Calu3 (cell line): ENCODE measurements at regions not wholly inside any gene's neighbourhood (a gene's known extent, or its start where the extent isn't known, plus 50 kb on each side); places are given as distances from the start of the nearest gene placed in this dataset.

Experiments
- BruUV-seq: library from RNA; stranded (reverse); fragments of 400-500 nt; replicated peaks from 2 replicates; lab custom pipeline; 2021; lab: Mats Ljungman, UMichigan
- CTCF ChIA-PET: fragments of 300-600 bp; sonication (Branson Sonifier 250); formaldehyde crosslinking; loops from one replicate; lab custom pipeline; 2022; ENCODE audit warnings: antibody characterized with exemption; lab: Charles Lee
- DNase-seq: peaks from one replicate; pipeline ENCODE4 v3.0.0; 2022
- H3K27ac Mint-ChIP-seq: one replicate; pipeline ENCODE4 v1.8.0; 2022; ENCODE audit warnings: mixed read lengths; ENCODE audit not compliant: unreplicated experiment
- H3K27me3 Mint-ChIP-seq: one replicate; pipeline ENCODE4 v1.8.0; 2022; ENCODE audit warnings: mixed read lengths; ENCODE audit not compliant: unreplicated experiment
- H3K36me3 Mint-ChIP-seq: one replicate; pipeline ENCODE4 v1.8.0; 2022; ENCODE audit warnings: mild to moderate bottlenecking, moderate library complexity, mixed read lengths; ENCODE audit not compliant: insufficient read depth, unreplicated experiment
- H3K4me1 Mint-ChIP-seq: one replicate; pipeline ENCODE4 v1.8.0; 2022; ENCODE audit warnings: mild to moderate bottlenecking, low read depth, mixed read lengths; ENCODE audit not compliant: unreplicated experiment
- H3K4me3 Mint-ChIP-seq: one replicate; pipeline ENCODE4 v1.8.0; 2022; ENCODE audit warnings: mild to moderate bottlenecking, low read depth, moderate library complexity, mixed read lengths; ENCODE audit not compliant: unreplicated experiment
- H3K9me3 Mint-ChIP-seq: one replicate; pipeline ENCODE4 v1.8.0; 2022; ENCODE audit warnings: low read depth, mixed read lengths; ENCODE audit not compliant: unreplicated experiment
- CTCF ChIP-seq: fragments of 200-600 bp; IDR thresholded peaks from one replicate; pipeline ENCODE4 v1.8.0; 2022; ENCODE audit warnings: antibody characterized with exemption; ENCODE audit not compliant: unreplicated experiment
- intact Hi-C: fragments of 100-400 bp; cut with micrococcal nuclease; formaldehyde crosslinking; loops from one replicate; pipeline ENCODE4 v1.10.0; 2022; ENCODE audit not compliant: unreplicated experiment

- Mint-ChIP-seq H3K36me3 (no peaks in the 10 kb centered on the region), H3K9me3 (no peaks in the 10 kb centered on the region), H3K4me3 (no peak overlapping the region), H3K27me3 (peaks cover 52% of the 10 kb centered on the region), H3K27ac (no peak overlapping the region), H3K4me1 (no peaks in the 10 kb centered on the region)
- no peak for TF ChIP-seq CTCF
- intact Hi-C loops: no loop called here
- CTCF ChIA-PET: interaction anchor here (1.3 kb wide), 1 partner anchor 22 kb away, joined by 4 read pairs; no protein-coding TSS in a partner anchor
- DNase-seq: no peak
- no TSS peak for BruUV-seq
Observed at GRCh38 chr1:112040891-112041740, 51.6 kb upstream of the KCND3 start.

- DNase-seq: no peak
- Mint-ChIP-seq H3K27me3 (peaks cover 63% of the 10 kb centered on the region), H3K9me3 (no peaks in the 10 kb centered on the region), H3K27ac (no peak overlapping the region), H3K4me1 (no peaks in the 10 kb centered on the region), H3K36me3 (no peaks in the 10 kb centered on the region), H3K4me3 (no peak overlapping the region)
- intact Hi-C loops: no loop called here
- CTCF ChIA-PET: no interaction called here
- TF ChIP-seq CTCF: no peak
- no TSS peak for BruUV-seq
Observed at GRCh38 chr1:112043901-112044300, 54.4 kb upstream of the KCND3 start.

GRCh38 chr1:112044745-112045144, 55.3 kb upstream of the KCND3 start:
- no peak overlapping the region for H3K27ac Mint-ChIP-seq
- DNase-seq: no peak
- H3K9me3 Mint-ChIP-seq: no peaks in the 10 kb centered on the region
- H3K27me3 Mint-ChIP-seq: peaks cover 69% of the 10 kb centered on the region
- CTCF ChIA-PET: no interaction called here
- H3K4me3 Mint-ChIP-seq: no peak overlapping the region
- H3K4me1 Mint-ChIP-seq: no peaks in the 10 kb centered on the region
- TF ChIP-seq CTCF: no peak
- BruUV-seq: no TSS peak
- no peaks in the 10 kb centered on the region for H3K36me3 Mint-ChIP-seq
- intact Hi-C loops: no loop called here

- CTCF ChIA-PET: no interaction called here
- no peak for DNase-seq
- BruUV-seq: no TSS peak
Observed at GRCh38 chr1:112046630-112047029, 57.2 kb upstream of the KCND3 start.

More at GRCh38 chr1:112046630-112047029, 57.2 kb upstream of the KCND3 start:
- intact Hi-C loops: no loop called here
- H3K27me3 Mint-ChIP-seq: peaks cover 84% of the 10 kb centered on the region
- no peaks in the 10 kb centered on the region for H3K4me1 Mint-ChIP-seq
- H3K36me3 Mint-ChIP-seq: no peaks in the 10 kb centered on the region
- H3K9me3 Mint-ChIP-seq: no peaks in the 10 kb centered on the region
- H3K4me3 Mint-ChIP-seq: no peak overlapping the region
- no peak for TF ChIP-seq CTCF
- no peak overlapping the region for H3K27ac Mint-ChIP-seq
